ENCODE measurements at regions not wholly inside any gene's neighbourhood (a gene's known extent, or its start where the extent isn't known, plus 50 kb on each side); places are given as distances from the start of the nearest gene placed in this dataset.

GRCh38 chr11:82577246-82577645, 156.4 kb downstream of the FAM181B start:
- TF ChIP-seq EZH2phosphoT487 (IDR thresholded peaks at IDR 0.05; ENCODE audit: borderline replicate concordance, low read depth, low read length) = no peak
- TF ChIP-seq, protein P1, sequence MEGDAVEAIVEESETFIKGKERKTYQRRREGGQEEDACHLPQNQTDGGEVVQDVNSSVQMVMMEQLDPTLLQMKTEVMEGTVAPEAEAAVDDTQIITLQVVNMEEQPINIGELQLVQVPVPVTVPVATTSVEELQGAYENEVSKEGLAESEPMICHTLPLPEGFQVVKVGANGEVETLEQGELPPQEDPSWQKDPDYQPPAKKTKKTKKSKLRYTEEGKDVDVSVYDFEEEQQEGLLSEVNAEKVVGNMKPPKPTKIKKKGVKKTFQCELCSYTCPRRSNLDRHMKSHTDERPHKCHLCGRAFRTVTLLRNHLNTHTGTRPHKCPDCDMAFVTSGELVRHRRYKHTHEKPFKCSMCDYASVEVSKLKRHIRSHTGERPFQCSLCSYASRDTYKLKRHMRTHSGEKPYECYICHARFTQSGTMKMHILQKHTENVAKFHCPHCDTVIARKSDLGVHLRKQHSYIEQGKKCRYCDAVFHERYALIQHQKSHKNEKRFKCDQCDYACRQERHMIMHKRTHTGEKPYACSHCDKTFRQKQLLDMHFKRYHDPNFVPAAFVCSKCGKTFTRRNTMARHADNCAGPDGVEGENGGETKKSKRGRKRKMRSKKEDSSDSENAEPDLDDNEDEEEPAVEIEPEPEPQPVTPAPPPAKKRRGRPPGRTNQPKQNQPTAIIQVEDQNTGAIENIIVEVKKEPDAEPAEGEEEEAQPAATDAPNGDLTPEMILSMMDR (conservative IDR thresholded peaks at IDR 0.05; ENCODE audit: low read length) = no peak
- Histone ChIP-seq H4K20me1 (ENCODE audit: insufficient read depth, low read length) (no peaks in the 10 kb centered on the region), H2AFZ (ENCODE audit: low read length) (no peak overlapping the region), H3K4me3 (ENCODE audit: low read depth, low read length, poor library complexity, severe bottlenecking) (no peak overlapping the region), H3K9me2 (ENCODE audit: insufficient read depth, low read length) (no peaks in the 10 kb centered on the region), H3K9me3 (ENCODE audit: low read length) (no peaks in the 10 kb centered on the region), H3K4me2 (ENCODE audit: low read length) (no peak overlapping the region), H3K36me3 (ENCODE audit: insufficient read depth, low read length) (no peaks in the 10 kb centered on the region), H3K4me1 (ENCODE audit: insufficient read depth, low read length, poor library complexity, severe bottlenecking) (no peaks in the 10 kb centered on the region), H3K79me2 (ENCODE audit: insufficient read depth, low read depth, low read length) (no peaks in the 10 kb centered on the region), H3K27ac (ENCODE audit: low read depth, low read length, poor library complexity, severe bottlenecking) (no peak overlapping the region)
- no TSS peak for BruUV-seq (replicated peaks)
- intact Hi-C loops (cut with micrococcal nuclease; ENCODE audit: unreplicated experiment) = no loop called here
- ChIA-PET CTCF (ENCODE audit: unreplicated experiment) (no interaction called here), POLR2A (no interaction called here)
- no peak for DNase-seq (ENCODE audit: low spot score)

DNA sequence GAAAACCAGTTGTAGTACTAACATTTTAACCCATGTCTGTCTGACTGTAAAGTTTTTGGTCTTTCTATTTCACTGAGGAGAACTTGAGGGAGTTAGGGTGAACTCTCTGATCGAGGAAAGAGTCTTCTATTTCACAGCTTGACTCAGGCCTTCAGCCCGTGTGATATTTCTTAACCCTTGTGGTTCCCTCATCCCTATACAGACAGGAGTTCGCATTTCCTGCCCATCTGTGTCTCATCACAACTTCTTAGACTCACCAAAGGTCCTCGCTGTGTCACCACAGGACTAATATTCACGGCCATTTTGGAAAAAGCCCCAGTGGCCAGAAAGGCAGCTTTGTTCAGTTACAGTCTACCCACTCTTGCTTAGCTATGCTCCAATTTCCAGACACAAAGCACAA, 172.8 kb downstream of the FAM181B start:
- DNase-seq (ENCODE audit: low spot score) = no peak
- intact Hi-C loops (cut with micrococcal nuclease; ENCODE audit: unreplicated experiment) = no loop called here

DNA sequence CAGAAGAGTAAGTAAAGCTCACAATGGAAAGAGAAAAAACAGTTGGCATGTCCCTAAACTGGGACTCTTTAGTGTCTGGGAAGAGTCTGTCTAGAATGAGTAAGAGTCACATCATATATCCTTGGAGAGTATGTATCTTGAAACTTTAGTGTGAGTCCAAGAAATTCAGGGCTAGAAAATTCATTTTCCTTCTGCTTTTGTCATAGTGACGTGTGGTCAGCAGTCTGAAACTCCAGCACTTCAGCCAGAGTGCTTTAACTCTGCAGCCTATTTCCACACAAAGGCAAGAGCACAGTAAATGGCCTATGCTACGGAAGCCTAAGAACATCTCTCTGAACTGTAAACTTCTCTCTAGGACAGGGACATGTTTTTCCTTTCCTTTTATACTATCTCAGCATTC, 174.1 kb downstream of the FAM181B start:
- no peak overlapping the region for H3K4me2 ChIP-seq (ENCODE audit: low read length)
- H3K79me2 ChIP-seq (ENCODE audit: insufficient read depth, low read depth, low read length) = no peaks in the 10 kb centered on the region
- TF ChIP-seq, protein P1 (conservative IDR thresholded peaks at IDR 0.05; ENCODE audit: low read length) = no peak
- TF ChIP-seq EZH2phosphoT487 (IDR thresholded peaks at IDR 0.05; ENCODE audit: borderline replicate concordance, low read depth, low read length) = no peak
- CTCF ChIA-PET (ENCODE audit: unreplicated experiment) = no interaction called here
- no peaks in the 10 kb centered on the region for H4K20me1 ChIP-seq (ENCODE audit: insufficient read depth, low read length)
- H2AFZ ChIP-seq (ENCODE audit: low read length) = no peak overlapping the region
- H3K36me3 ChIP-seq (ENCODE audit: insufficient read depth, low read length) = no peaks in the 10 kb centered on the region
- no peak overlapping the region for H3K4me3 ChIP-seq (ENCODE audit: low read depth, low read length, poor library complexity, severe bottlenecking)
- POLR2A ChIA-PET = interaction anchor here (1.0 kb wide), 1 partner anchor 10 kb away, joined by 3 read pairs; no protein-coding TSS in a partner anchor
- peaks cover 18% of the 10 kb centered on the region for H3K4me1 ChIP-seq (ENCODE audit: insufficient read depth, low read length, poor library complexity, severe bottlenecking)
- H3K9me2 ChIP-seq (ENCODE audit: insufficient read depth, low read length) = no peaks in the 10 kb centered on the region
- no peak for DNase-seq (ENCODE audit: low spot score)
- H3K9me3 ChIP-seq (ENCODE audit: low read length) = no peaks in the 10 kb centered on the region
- no TSS peak for BruUV-seq (replicated peaks)
- no peak overlapping the region for H3K27ac ChIP-seq (ENCODE audit: low read depth, low read length, poor library complexity, severe bottlenecking)
- intact Hi-C loops (cut with micrococcal nuclease; ENCODE audit: unreplicated experiment) = loop anchor here (10.0 kb wide), 1 partner anchor 725 kb away; the partner anchor contains the start of gene CCDC90B

More for the DNA sequence above, 172.8 kb downstream of the FAM181B start:
- POLR2A ChIA-PET = interaction anchor here (0.6 kb wide), 1 partner anchor 200 kb away, joined by 3 read pairs; no protein-coding TSS in a partner anchor
- Histone ChIP-seq H4K20me1 (ENCODE audit: insufficient read depth, low read length) (no peaks in the 10 kb centered on the region), H3K9me2 (ENCODE audit: insufficient read depth, low read length) (no peaks in the 10 kb centered on the region), H3K4me2 (ENCODE audit: low read length) (no peak overlapping the region), H2AFZ (ENCODE audit: low read length) (no peak overlapping the region), H3K36me3 (ENCODE audit: insufficient read depth, low read length) (no peaks in the 10 kb centered on the region), H3K9me3 (ENCODE audit: low read length) (no peaks in the 10 kb centered on the region), H3K79me2 (ENCODE audit: insufficient read depth, low read depth, low read length) (no peaks in the 10 kb centered on the region), H3K4me1 (ENCODE audit: insufficient read depth, low read length, poor library complexity, severe bottlenecking) (peaks cover 18% of the 10 kb centered on the region), H3K27ac (ENCODE audit: low read depth, low read length, poor library complexity, severe bottlenecking) (no peak overlapping the region), H3K4me3 (ENCODE audit: low read depth, low read length, poor library complexity, severe bottlenecking) (no peak overlapping the region)
- BruUV-seq (replicated peaks) = no TSS peak
- CTCF ChIA-PET (ENCODE audit: unreplicated experiment) = no interaction called here
- TF ChIP-seq, protein P1 (conservative IDR thresholded peaks at IDR 0.05; ENCODE audit: low read length) = no peak
- TF ChIP-seq EZH2phosphoT487 (IDR thresholded peaks at IDR 0.05; ENCODE audit: borderline replicate concordance, low read depth, low read length) = no peak
